GM12865 (cell line): ENCODE measurements at regions not wholly inside any gene's neighbourhood (a gene's known extent, or its start where the extent isn't known, plus 50 kb on each side); places are given as distances from the start of the nearest gene placed in this dataset.
A peak's percentile ranks its signal among the peaks of the same experiment; 100 is the strongest.

Experiments used
- DNase-seq: peaks from one replicate; pipeline ENCODE4 v3.0.0; 2010; ENCODE audit warnings: low read depth
- H3K4me3 ChIP-seq: 2 replicates; pipeline ENCODE4 v1.5.1; 2011; ENCODE audit warnings: mild to moderate bottlenecking, low read depth, low read length, control low read depth
- CTCF ChIP-seq: IDR thresholded peaks from 2 replicates; pipeline ENCODE4 v1.5.1; 2011; ENCODE audit warnings: low read length, control low read depth, low read depth, inconsistent platforms; ENCODE audit not compliant: insufficient read depth; ENCODE audit errors: missing control alignments

DNA sequence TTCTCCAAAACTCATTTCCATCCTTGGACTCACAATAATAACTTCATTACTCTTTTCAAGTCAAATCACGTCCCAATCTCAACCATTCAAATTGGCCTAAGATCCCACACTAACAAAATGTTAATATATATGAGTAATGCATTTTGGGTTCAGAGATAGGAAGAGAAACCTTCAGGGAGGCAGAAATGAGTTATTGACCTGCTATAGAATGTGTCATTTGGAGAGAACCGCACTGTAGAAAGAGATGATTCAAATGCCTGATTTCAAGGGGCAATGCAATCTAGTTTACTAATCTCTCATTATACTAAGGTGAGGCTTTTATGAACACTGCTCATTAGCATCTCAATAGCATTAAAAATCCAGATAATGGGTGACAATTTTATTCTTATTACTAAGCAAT, 1595.0 kb upstream of the GOT2 start:
- TF ChIP-seq CTCF = no peak
- peak; percentile 4 for DNase-seq
- no peak overlapping the region for H3K4me3 ChIP-seq

GRCh38 chr16:60328152-60328551, 1594.0 kb upstream of the GOT2 start:
- TF ChIP-seq CTCF = no peak
- no peak overlapping the region for H3K4me3 ChIP-seq
- no peak for DNase-seq

DNA sequence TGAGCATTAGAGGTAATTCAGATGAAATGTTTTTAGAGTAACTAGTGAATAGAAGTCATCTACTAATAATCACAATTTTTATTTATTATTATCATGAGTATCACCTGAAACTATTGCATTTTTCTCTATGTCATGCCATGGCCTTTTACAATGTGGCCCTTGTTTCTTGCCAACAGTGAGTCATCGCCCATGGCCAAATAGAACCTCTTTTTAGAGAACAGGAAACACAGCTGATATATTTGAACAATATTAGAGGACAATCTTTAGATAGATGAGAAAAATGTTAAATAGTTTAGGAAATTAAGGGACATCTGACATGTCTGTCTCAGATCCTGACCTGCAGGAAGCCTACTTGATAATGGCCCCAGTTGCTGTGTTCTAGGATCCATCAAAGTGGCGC, 1584.4 kb upstream of the GOT2 start:
- TF ChIP-seq CTCF = no peak
- DNase-seq = no peak
- H3K4me3 ChIP-seq = no peak overlapping the region

DNA sequence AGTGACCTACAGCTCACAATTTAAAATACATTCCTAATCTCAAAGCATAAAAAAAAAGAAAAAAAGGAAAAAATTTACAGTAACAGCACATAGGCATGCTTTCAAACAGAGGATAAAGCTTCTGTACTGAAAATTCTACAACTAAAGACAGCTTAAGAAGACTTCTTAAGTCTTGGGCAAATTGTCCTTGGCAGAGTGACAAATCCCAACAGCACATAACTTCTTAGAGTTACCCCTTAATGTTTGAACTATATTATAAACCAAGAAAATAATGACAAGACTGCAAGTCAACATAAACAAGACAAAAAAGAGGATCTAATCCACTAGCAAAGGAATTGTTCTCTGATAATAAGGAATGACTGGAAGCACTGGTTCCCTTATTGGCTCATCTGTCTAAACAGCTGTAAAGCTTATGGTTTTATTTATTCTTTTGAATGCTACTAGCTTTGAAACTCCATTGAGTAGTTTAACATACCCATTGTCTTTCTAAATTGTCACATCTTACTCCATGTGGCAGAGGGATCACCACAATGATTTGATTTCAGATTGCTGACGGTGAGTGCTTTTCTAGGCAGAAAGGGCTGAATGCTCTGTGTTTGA, 1576.8 kb upstream of the GOT2 start:
- no peak overlapping the region for H3K4me3 ChIP-seq
- TF ChIP-seq CTCF = no peak
- no peak for DNase-seq

GRCh38 chr16:60304720-60305119, 1570.6 kb upstream of the GOT2 start:
- H3K4me3 ChIP-seq = no peak overlapping the region
- no peak for DNase-seq
- TF ChIP-seq CTCF = no peak

DNA sequence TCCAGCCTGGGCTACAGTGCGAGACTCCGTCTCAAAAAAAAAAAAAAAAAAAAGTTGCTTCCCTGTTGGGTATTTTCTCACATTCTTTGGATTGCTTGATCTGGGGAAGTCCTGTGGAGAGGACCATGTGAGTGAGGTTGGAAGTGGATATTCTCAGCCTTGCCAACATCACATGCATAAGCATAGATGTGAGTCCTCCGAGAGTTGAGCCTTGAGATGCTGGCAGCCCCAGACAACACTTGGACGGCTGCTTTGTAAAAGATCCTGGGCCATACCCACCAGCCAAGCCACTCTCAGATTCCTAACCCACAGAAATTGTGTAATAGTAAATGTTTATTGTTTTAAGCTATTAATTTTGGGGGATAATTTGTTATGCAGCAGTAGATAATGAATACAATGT, 1570.0 kb upstream of the GOT2 start:
- DNase-seq = no peak
- TF ChIP-seq CTCF = no peak
- H3K4me3 ChIP-seq = no peak overlapping the region

DNA sequence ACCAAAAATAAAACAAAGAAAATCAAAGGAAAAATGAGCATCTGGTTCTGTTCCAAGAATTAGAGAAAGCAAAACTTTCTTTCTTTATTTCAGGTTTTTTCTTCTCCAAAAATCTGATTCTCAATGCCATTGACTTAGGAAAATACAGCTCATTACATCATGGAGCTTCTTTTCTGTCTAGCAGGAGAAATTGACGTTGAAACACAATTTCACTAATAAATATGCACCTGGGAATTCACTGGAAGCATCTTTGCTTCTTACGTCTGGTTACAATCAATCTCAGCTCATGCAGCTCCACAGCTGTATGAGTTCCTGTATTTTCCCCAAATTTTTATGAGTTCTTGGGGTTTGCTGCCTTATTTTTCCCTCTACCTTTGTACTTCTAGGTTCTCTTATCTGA, 1568.6 kb upstream of the GOT2 start:
- no peak overlapping the region for H3K4me3 ChIP-seq
- DNase-seq = no peak
- no peak for TF ChIP-seq CTCF
